H9 (cell line): ENCODE measurements at regions not wholly inside any gene's neighbourhood (a gene's known extent, or its start where the extent isn't known, plus 50 kb on each side); places are given as distances from the start of the nearest gene placed in this dataset.

Experiments
- DNase-seq: peaks from one replicate; pipeline ENCODE4 v3.0.0-alpha.2; 2017
- H2AFZ ChIP-seq: one replicate; pipeline ENCODE4 v1.6.1; 2013; ENCODE audit warnings: mild to moderate bottlenecking, low read length, control low read depth, moderate library complexity
- H2AK5ac ChIP-seq: 2 replicates; pipeline ENCODE4 v1.6.1; 2013; ENCODE audit warnings: low read length, control low read depth, mixed read lengths; ENCODE audit not compliant: insufficient read length
- H2BK120ac ChIP-seq: one replicate; pipeline ENCODE4 v1.6.1; 2013; ENCODE audit warnings: low read depth, mild to moderate bottlenecking, low read length, control low read depth, inconsistent platforms; ENCODE audit not compliant: poor library complexity, severe bottlenecking
- H2BK12ac ChIP-seq: 2 replicates; pipeline ENCODE4 v1.6.1; 2013; ENCODE audit warnings: low read length, control low read depth, mixed read lengths, low read depth; ENCODE audit not compliant: insufficient read length
- H2BK15ac ChIP-seq: 2 replicates; pipeline ENCODE4 v1.6.1; 2013; ENCODE audit warnings: low read depth, low read length, control low read depth
- H2BK20ac ChIP-seq: one replicate; pipeline ENCODE4 v1.6.1; 2013; ENCODE audit warnings: low read depth, mild to moderate bottlenecking, low read length, control low read depth, inconsistent platforms; ENCODE audit not compliant: poor library complexity, severe bottlenecking
- H2BK5ac ChIP-seq: 2 replicates; pipeline ENCODE4 v1.6.1; 2013; ENCODE audit warnings: low read length, control low read depth, mixed read lengths; ENCODE audit not compliant: insufficient read length
- H3K14ac ChIP-seq: 2 replicates; pipeline ENCODE4 v1.6.1; 2013; ENCODE audit warnings: low read length, control low read depth; ENCODE audit not compliant: insufficient read depth
- H3K18ac ChIP-seq: 2 replicates; pipeline ENCODE4 v1.6.1; 2013; ENCODE audit warnings: low read depth, mild to moderate bottlenecking, mixed read lengths, low read length, control low read depth; ENCODE audit not compliant: insufficient read length
- H3K23ac ChIP-seq: 2 replicates; pipeline ENCODE4 v1.6.1; 2013; ENCODE audit warnings: low read length, control low read depth, mixed read lengths, low read depth; ENCODE audit not compliant: insufficient read length
- H3K23me2 ChIP-seq: 2 replicates; pipeline ENCODE4 v1.6.1; 2013; ENCODE audit warnings: low read depth, mild to moderate bottlenecking, mixed read lengths, low read length, control low read depth; ENCODE audit not compliant: insufficient read length, poor library complexity, severe bottlenecking
- H3K27ac ChIP-seq: 2 replicates; pipeline ENCODE4 v1.5.1; 2013; ENCODE audit warnings: low read length, control low read depth, mixed read lengths, low read depth; ENCODE audit not compliant: insufficient read length
- H3K27me3 ChIP-seq: 2 replicates; pipeline ENCODE4 v1.6.1; 2013; ENCODE audit warnings: low read length, control low read depth, inconsistent platforms; ENCODE audit not compliant: insufficient read depth
- H3K4ac ChIP-seq: 2 replicates; pipeline ENCODE4 v1.6.1; 2013; ENCODE audit warnings: low read depth, mild to moderate bottlenecking, control low read depth, inconsistent platforms, low read length, moderate library complexity
- H3K4me1 ChIP-seq: 2 replicates; pipeline ENCODE4 v1.6.1; 2013; ENCODE audit warnings: low read length, control low read depth, inconsistent platforms; ENCODE audit not compliant: insufficient read depth
- H3K4me2 ChIP-seq: 2 replicates; pipeline ENCODE4 v1.6.1; 2013; ENCODE audit warnings: low read length, control low read depth, mixed read lengths; ENCODE audit not compliant: insufficient read length, insufficient read depth
- H3K56ac ChIP-seq: 2 replicates; pipeline ENCODE4 v1.6.1; 2013; ENCODE audit warnings: low read depth, mild to moderate bottlenecking, mixed read lengths, low read length, control low read depth; ENCODE audit not compliant: insufficient read length
- H3K79me1 ChIP-seq: 2 replicates; pipeline ENCODE4 v1.6.1; 2013; ENCODE audit warnings: low read depth, mild to moderate bottlenecking, moderate library complexity, low read length, control low read depth, inconsistent platforms; ENCODE audit not compliant: insufficient read depth, poor library complexity, severe bottlenecking
- H3K79me2 ChIP-seq: 2 replicates; pipeline ENCODE4 v1.6.1; 2013; ENCODE audit warnings: low read length, control low read depth, inconsistent platforms; ENCODE audit not compliant: insufficient read depth
- H3K9ac ChIP-seq: 2 replicates; pipeline ENCODE4 v1.6.1; 2013; ENCODE audit warnings: low read length, control low read depth, mixed read lengths; ENCODE audit not compliant: insufficient read length; ENCODE audit errors: extremely low read depth
- H3K9me3 ChIP-seq: one replicate; pipeline ENCODE4 v1.6.1; 2013; ENCODE audit warnings: low read depth, low read length, inconsistent platforms; ENCODE audit not compliant: control insufficient read depth
- H3T11ph ChIP-seq: one replicate; pipeline ENCODE4 v1.6.1; 2013; ENCODE audit warnings: mild to moderate bottlenecking, low read length, control low read depth, inconsistent platforms
- H4K20me1 ChIP-seq: one replicate; pipeline ENCODE4 v1.6.1; 2013; ENCODE audit not compliant: control insufficient read depth, insufficient read length, insufficient read depth
- H4K5ac ChIP-seq: 2 replicates; pipeline ENCODE4 v1.6.1; 2013; ENCODE audit warnings: low read depth, mild to moderate bottlenecking, mixed read lengths, low read length, control low read depth; ENCODE audit not compliant: insufficient read length
- H4K8ac ChIP-seq: replicated peaks from 2 replicates; pipeline ENCODE4 v1.6.1; 2013; ENCODE audit warnings: low read length, control low read depth, mixed read lengths, low read depth; ENCODE audit not compliant: insufficient read length
- H4K91ac ChIP-seq: 2 replicates; pipeline ENCODE4 v1.6.1; 2013; ENCODE audit warnings: low read depth, mild to moderate bottlenecking, moderate library complexity, mixed read lengths, low read length, control low read depth; ENCODE audit not compliant: insufficient read length
- H3K27ac Mint-ChIP-seq, 3 experiments: 2 replicates in 2 of 3; 3 replicates in 1 of 3; pipeline ENCODE4 v1.8.0; 2020 to 2021; ENCODE audit warnings: mixed read lengths in 3 of 3, mild to moderate bottlenecking in 1 of 3, moderate library complexity in 1 of 3
- H3K27me3 Mint-ChIP-seq: 2 replicates; pipeline ENCODE4 v1.8.0; 2021; ENCODE audit warnings: low read depth, mild to moderate bottlenecking, moderate library complexity, mixed read lengths
- H3K36me3 Mint-ChIP-seq, 3 experiments: 2 replicates in 2 of 3; 3 replicates in 1 of 3; pipeline ENCODE4 v1.8.0; 2020 to 2021; ENCODE audit warnings: low read depth in 3 of 3, mixed read lengths in 3 of 3; ENCODE audit not compliant: insufficient read depth in 1 of 3
- H3K4me1 Mint-ChIP-seq, 2 experiments: 2 replicates each; pipeline ENCODE4 v1.8.0; 2020; ENCODE audit warnings: mixed read lengths in 2 of 2
- H3K4me3 Mint-ChIP-seq, 2 experiments: 2 replicates in 1 of 2; 3 replicates in 1 of 2; pipeline ENCODE4 v1.8.0; 2020 to 2021; ENCODE audit warnings: mild to moderate bottlenecking in 2 of 2, mixed read lengths in 2 of 2, moderate library complexity in 1 of 2
- H3K9me3 Mint-ChIP-seq, 2 experiments: 2 replicates in 1 of 2; 3 replicates in 1 of 2; pipeline ENCODE4 v1.8.0; 2020; ENCODE audit warnings: mild to moderate bottlenecking in 2 of 2, mixed read lengths in 2 of 2, moderate library complexity in 1 of 2
- CTCF ChIP-seq: fragments of 200-600 bp; sonication (generic); conservative IDR thresholded peaks from 3 replicates; pipeline ENCODE4 v1.8.0; 2021; ENCODE audit warnings: antibody characterized with exemption, mild to moderate bottlenecking
- WGBS: extraction: QIAGEN DNeasy Blood & Tissue Kit; methylation state at CpG from one replicate; pipeline ENCODE4 v1.1.7; 2013; ENCODE audit warnings: missing lambda C conversion rate, low lambda C conversion rate, mixed read lengths; ENCODE audit not compliant: insufficient read length; ENCODE audit errors: extremely low coverage; 5-methylcytosine and 5-hydroxymethylcytosine counted together

- no peak for DNase-seq
- no peaks in the 10 kb centered on the region for H3K9me3 ChIP-seq
- no peaks in the 10 kb centered on the region for H3K23me2 ChIP-seq
- H2BK120ac ChIP-seq = no peak overlapping the region
- no peak overlapping the region for H2BK20ac ChIP-seq
- H2AK5ac ChIP-seq = no peak overlapping the region
- H3K79me2 ChIP-seq = no peaks in the 10 kb centered on the region
- H3K4me2 ChIP-seq = no peak overlapping the region
- H2BK15ac ChIP-seq = no peak overlapping the region
- Mint-ChIP-seq H3K27me3 (peaks cover 2% of the 10 kb centered on the region), H3K36me3 (no peaks in the 10 kb centered on the region; a peak in 1 of 7 replicates), H3K4me1 (peaks cover 19 to 29% of the 10 kb centered on the region in 2 experiments), H3K4me3 (no peak overlapping the region), H3K9me3 (no peaks in the 10 kb centered on the region; a peak in 1 of 5 replicates), H3K27ac (no peak overlapping the region)
- H4K20me1 ChIP-seq = no peaks in the 10 kb centered on the region
- H2AFZ ChIP-seq = no peak overlapping the region
- H3K14ac ChIP-seq = no peak overlapping the region
- H3K23ac ChIP-seq = no peak overlapping the region
- H3T11ph ChIP-seq = no peak overlapping the region
- no peak overlapping the region for H2BK5ac ChIP-seq
- no peak overlapping the region for H3K4ac ChIP-seq
- H3K79me1 ChIP-seq = no peaks in the 10 kb centered on the region
- H3K56ac ChIP-seq = no peak overlapping the region
- no peak overlapping the region for H3K9ac ChIP-seq
- WGBS = no CpG with 5 or more reads among the region's 7 CpGs
- no peak overlapping the region for H4K8ac ChIP-seq
- H3K27me3 ChIP-seq = no peaks in the 10 kb centered on the region
- no peak overlapping the region for H3K27ac ChIP-seq
- no peaks in the 10 kb centered on the region for H3K4me1 ChIP-seq
- H2BK12ac ChIP-seq = no peak overlapping the region
- no peak overlapping the region for H4K91ac ChIP-seq
- no peak for TF ChIP-seq CTCF
- H4K5ac ChIP-seq = no peak overlapping the region
- no peak overlapping the region for H3K18ac ChIP-seq
Observed at GRCh38 chr15:62986948-62987347, 55.6 kb upstream of the TPM1 start.
